ENCODE measurements at regions not wholly inside any gene's neighbourhood (a gene's known extent, or its start where the extent isn't known, plus 50 kb on each side); places are given as distances from the start of the nearest gene placed in this dataset.

DNA sequence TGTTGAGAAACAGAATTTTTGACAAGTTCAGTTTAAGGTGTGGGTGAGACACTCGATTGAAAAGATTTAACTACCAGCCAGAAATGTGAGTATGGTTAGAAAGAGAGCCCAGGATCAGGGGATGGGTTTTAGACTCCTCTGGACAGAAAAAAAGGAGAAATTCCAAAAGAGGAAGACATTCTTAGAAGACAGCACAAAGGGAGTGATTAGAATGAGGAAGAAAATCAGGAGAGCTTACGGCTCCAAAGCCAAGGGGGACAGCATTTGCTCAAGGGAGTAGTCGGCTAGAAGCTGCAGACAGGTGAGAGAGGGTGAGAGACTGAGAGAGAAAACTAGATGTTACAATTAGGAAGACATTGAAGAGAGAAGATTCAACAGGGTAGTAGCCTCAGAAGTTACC is 166.1 kb downstream of the ADAMTS15 start:
- DNase-seq (ENCODE audit: low spot score): no peak

DNA sequence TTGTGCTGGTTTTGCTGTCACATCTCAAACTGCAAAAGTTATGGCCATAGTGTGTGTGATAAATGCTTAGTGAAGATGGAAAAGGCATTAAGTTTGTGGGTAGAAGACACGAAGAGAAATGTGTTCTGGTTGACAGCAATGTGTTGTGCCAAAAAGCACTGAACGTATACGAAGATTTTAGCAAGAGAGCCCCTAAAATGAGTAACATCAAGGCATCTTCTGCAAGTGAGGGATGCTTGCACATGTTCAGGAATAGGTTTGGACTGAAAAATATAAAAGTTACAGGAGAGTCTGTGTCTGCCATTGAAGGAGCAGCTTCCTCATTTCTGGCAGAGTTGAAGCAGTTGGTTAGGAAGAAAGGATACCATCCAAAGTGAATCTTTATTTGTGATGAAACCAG is 167.1 kb downstream of the ADAMTS15 start:
- DNase-seq (ENCODE audit: low spot score): no peak

DNA sequence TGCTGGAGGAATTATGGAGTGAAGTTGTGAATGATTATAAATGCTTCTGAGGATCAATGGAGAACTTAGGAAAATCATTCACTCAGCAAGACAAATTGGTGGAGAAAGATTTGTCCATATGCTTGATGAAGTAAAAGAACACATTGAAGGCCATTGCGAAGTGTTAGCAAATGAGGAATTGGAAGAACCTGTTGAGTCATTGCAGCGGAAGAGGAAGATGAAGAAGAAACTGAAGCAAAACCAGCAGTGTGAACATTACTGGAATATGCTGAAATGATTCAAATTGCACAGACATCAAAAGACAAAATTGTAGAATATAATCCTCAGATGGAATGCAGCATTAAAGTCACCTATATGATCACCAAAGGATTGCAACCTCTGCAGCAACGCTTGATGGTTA is 168.1 kb downstream of the ADAMTS15 start:
- no peak for DNase-seq (ENCODE audit: low spot score)

DNA sequence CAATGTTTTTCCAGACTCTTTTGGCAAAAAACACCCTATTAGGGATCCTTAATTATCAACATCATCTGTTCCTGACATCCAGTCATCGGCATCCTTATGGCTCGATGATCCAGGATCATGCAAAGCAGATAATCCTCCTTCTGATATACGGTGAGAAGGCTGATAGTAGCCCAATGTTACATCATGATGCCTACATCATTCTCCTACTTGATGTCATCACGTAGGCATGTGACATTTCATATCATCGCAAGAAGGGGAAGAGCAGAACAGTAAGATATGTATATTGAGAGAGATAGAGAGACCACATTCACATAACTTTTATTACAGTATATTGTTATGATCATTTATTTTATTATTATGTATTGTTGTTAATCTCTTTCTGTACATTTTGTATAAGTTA is 168.6 kb downstream of the ADAMTS15 start:
- DNase-seq (ENCODE audit: low spot score): no peak

DNA sequence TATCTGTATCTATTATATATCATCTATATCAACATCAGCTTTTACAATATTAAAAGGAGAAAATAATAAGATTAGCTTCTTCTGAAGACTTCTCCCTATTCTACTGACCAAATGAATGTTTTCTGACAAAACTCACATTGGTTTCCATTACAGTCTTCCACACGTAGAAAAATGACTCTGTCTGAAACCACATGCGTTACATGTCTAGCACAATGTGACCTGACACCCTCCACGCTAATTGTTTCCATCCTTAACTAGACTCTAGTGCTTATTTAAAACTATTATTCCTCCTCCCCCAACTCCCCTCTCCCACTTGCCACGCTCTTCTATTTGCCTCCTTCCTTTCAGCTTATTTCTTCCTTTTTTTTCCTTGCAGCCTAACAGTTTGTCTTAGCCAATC is 172.1 kb downstream of the ADAMTS15 start:
- no peak for DNase-seq (ENCODE audit: low spot score)

DNA sequence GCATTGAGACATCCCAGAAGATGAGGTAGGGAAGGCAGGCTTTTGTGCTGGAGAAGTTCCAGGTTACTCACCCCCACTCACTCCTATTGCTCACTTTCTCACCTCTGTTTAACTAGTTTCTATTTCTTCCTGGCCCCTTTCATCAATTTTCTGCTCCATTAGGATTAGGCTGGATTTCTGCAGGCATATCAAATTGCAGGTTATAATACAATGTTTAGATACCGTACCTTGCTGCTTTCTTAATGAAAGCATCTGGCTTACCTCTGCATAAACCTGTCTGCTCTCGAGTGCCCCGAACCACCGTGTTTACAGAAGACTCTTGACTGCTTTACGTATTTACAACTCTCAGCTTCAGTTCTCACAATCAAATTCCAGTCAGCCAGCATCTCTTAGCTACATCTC is 173.7 kb downstream of the ADAMTS15 start:
- DNase-seq (ENCODE audit: low spot score): no peak

DNA sequence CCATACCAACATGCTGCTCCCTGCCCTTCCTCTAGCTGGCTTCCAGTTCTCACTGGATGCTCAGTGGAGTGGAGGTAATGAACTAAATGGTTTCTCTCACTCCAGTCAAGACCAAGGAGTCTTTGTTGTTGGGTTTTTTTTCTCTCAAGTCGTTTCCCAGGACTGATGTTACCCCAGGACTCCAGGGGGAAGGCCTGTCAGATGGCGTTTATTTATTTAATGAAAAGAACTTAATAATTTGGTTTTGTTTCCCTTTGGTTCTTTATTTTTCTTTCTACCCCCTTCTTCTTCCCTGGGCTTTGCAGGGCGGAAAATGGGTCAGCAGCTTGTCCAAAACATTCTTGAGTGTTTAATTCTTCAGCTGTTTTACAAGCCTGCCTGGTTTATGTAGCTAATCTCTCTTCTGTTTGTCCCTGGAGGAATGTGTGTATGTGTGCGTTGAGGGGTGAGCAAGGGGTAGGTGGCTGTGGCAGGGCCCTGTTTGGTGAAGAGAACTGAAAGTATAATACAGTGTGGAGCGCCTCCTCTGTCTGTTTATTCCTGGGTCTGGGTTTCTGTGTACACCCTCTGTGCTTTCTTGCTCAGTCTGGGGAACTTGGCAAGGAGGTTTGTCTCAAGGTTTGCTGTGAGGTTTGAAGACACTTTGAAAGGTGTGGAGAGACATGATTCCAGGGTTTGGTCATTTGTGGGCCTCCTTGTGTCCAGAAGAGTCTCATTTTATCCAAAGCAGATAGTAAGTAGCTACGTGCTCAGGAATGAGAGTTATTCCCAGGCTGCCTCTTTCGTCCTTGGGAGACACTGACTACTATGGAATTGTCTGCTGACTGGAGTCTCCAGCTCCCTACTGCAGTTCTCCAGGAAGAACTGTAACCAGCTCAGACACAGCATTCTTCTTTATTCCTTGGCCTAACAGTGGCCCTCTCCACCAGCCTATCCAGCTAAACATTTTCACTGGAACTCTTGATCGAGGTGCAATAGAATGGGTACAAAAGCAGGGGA is 175.5 kb downstream of the ADAMTS15 start:
- no peak for DNase-seq (ENCODE audit: low spot score)

DNA sequence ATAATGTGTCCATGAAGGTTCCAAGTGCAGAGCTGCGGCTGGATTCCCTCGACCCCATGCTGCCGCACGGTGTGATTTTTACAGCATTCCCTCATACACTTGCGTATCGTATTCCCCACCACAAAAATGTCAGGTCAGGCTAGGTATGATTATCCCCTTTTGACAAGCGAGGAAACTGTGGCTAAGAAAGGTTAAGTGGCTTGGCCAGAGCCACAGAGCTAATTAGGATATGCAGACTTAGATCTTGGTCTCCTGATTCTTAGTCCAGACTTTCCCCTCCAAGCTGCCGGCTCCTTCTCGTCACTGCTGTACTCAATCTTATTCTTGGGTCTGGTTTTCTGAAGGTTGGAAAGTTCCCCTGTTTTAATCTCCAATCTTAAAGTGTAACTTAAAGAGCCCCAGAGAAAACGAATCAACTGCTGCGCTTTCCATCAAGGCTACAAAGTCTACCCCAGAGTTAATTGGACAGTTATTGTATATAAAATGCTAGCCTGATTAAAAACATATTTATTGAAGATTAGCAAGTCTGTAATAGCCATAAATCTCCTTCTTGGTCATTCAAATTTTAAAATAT is 176.6 kb downstream of the ADAMTS15 start:
- no peak for DNase-seq (ENCODE audit: low spot score)

DNA sequence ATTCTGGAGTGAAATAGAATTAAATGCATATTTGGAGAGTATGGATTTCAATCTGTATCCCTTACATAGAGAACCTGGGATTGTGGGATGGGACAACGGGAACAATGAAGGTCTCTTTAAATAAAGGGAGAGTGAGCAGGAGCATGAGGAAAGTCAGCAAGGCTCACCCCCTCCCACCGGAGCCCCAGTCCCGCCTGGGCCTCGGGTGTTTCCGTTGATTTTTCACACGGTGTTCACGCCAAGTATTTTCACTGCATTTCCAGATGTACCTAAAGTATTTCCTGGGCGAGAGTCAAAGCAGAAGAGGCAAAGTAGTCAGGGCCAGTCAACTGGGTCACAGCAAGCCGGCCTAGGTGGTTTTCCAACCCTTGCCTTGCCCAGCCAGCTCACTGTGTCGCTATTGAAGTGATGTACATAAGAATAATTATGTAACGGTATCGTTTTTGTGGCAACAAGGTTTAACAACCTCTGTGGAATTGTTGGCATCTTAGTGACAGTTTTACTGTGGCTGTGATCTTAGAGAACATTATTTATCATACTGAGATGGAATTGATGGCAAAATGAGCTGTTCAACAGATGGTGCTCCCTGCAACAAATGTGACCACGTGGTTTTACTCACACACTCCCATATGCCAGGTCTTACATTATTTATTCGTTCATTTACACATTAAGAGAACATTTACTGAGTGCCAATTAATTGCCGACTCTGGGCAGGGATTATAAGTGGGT is 177.3 kb downstream of the ADAMTS15 start:
- DNase-seq (ENCODE audit: low spot score): no peak

DNA sequence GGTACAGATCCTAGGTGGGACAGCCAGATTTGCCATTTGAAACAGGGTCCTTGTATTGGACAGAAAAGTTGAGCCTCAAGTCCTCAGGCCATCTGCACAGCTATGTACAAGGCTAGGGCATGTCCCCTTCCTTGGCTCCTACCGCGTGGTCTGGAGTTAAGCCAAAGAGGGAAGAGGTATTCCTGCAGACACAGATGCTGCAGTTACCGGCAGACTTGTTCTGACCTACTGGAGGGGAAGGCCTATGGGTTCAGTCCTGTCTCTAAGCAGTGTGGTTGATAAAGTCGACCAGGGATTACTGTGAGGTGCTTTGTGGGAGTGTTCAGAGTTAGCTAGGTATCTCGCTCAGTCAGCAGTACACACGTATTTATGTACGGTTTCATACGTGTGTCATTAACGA is 180.6 kb downstream of the ADAMTS15 start:
- DNase-seq (ENCODE audit: low spot score): no peak

DNA sequence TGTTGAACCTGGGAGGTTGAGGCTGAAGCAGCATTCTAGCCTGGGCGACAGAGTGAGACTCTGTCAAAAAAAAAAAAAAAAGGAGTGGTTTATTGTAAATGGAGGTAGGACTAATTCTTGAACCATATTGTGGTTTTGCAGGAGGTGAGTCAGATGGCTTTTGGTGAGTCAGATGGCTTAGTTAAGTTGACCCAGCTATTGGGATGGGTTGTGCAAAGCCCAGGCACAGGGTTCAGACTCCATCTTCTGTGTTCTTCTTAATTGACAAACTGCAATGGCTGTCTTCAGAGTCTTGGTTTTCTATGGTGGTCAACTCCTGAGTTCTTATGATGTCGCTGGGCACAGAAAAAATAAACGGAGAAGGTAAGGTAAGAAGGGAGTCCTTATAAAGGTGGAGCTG is 182.7 kb downstream of the ADAMTS15 start:
- no peak for DNase-seq (ENCODE audit: low spot score)

DNA sequence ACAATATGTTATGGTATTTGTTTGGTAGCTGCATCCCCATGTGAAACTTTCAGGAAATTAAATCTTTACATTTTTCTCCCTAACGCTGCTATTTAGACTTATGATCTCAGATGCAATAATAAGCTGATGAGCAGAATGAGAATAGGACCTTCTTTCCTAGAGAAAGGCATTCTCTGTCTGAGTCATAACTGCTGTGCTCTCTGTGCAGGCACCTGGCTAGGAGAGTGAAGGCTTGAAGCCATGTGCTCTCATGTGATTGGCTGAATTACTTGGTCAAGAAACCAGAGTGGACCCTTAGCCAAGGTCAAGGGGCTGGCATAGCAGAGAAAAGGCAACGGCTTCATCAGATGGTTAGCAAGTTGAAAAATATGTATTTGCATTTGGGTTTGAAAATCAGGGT is 185.0 kb downstream of the ADAMTS15 start:
- DNase-seq (ENCODE audit: low spot score): no peak

DNA sequence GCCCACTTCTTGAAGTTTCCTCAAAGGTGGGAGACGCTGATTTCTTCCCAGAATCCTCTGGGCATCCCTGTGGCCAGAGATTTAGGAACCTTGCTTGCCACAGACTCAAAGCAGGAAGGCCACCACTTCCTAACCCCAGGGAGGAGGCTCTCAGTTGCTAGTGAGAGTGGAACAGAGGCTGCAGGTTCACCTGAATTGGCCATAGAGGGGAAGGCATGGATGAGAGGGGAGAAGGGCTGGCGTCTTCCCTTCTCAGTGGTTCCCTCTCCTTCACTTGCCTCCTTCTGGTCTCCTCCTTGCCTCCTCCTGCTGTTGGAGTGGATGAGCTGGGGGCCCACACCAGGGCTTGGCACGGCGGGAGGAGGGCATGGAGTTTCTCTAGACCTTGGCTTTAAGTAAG is 185.7 kb downstream of the ADAMTS15 start:
- DNase-seq (ENCODE audit: low spot score): no peak

DNA sequence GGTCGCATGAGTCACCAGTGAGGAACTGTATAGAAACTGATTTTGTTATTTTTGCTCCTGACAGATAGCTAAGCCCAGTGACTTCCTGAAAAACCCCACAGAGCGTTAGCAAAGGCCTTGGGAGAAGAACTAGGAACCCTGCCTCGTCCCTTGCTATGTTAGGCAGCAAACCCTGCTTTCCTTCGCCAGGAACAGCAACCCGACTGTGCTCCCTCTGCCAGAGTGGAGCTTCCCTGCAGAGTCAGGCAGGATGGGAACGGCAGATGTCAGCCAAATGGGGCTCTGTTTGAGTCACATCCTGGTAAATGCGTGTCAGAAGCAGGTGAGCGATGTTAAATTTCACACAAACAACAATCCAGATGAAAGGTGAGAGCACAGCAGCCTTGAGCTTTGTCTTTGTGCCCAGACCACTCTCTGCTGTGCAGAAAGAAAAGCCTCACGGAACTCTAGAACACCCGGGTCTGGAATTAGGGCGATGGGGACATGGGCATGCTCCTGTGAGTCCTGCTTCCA is 186.6 kb downstream of the ADAMTS15 start:
- DNase-seq (ENCODE audit: low spot score): peak; percentile 1

DNA sequence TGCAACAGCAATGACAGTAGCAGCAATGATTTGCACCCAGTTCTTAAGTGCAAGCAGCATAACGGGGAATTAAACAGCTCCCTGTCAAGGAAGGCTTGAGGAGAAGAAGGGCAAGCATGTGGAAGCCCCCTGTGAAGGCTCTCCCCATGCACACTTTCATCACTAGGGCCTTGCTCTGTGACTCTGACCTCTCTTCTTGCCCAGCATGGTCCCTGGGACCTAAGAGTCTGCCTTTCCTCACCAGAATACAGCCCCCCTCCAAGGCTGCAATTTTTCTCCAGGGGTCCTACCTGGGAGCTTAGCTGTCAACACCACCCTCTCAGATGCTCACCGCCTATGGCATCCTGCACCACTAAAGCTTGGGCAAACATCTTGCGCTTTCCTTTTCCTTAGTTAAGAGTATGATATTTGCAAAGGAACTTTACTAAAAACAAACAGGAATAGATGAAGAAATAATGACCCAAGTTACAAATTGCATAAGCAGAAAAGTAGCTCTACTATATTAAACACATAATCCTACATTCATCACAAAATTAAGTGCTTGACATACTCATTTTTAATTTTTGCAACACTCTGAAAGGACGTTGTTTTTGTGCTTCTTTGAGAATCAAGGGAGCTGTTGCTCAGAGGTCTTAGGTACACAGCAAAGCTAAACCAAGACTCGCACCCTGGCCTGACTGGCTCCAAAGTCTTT is 187.6 kb downstream of the ADAMTS15 start:
- DNase-seq (ENCODE audit: low spot score): no peak

DNA sequence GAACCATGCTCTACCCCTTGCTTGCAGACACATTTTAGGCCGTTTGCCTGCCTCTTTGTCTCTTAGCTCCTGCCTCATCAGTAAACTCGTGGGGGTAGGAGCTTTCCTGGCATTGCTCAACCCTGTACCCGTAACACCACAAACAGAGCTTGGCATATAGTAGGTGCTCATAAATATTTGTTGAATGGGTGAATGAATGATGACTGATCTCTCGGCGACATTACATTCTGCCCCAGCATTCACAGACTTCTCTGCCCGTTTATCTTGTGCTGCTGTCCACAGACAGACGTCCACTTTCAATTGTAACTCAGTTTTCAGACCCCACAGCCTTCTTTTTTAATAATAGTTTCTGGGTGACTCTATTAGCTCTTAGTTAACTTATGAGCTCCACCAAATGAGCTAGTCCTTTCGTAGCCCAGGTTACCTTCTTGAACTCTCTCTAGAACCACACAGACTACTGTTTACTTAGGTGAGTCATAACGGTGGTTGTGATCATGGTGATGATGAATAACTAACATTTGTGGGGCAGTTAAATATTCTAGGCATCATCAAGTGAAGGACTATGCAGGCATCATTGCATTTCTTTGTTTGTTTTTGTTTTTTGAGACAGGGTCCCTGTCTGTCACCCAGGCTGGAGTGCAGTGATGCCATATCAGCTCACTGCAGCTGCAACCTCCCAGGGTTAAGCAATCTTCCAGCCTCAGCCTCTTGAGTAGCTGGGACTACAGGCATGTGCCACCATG is 188.4 kb downstream of the ADAMTS15 start:
- no peak for DNase-seq (ENCODE audit: low spot score)

DNA sequence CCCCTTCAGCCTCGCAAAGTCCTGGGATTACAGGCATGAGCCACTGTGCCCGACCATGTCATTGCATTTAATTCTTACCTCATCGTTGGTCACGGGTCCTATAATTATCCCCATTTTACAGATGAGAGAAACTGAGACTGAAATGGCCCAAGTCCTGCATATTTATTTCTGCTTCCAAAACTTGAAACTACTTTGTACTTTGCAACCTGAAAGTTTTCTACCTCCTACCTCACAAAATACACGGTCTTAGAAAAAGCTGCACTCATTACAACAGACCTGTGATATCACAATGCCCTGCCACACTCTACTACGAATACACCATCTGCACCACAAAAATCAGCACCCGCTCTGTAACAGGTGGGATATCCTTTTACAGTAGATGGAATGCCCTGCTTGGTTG is 189.1 kb downstream of the ADAMTS15 start:
- no peak for DNase-seq (ENCODE audit: low spot score)

DNA sequence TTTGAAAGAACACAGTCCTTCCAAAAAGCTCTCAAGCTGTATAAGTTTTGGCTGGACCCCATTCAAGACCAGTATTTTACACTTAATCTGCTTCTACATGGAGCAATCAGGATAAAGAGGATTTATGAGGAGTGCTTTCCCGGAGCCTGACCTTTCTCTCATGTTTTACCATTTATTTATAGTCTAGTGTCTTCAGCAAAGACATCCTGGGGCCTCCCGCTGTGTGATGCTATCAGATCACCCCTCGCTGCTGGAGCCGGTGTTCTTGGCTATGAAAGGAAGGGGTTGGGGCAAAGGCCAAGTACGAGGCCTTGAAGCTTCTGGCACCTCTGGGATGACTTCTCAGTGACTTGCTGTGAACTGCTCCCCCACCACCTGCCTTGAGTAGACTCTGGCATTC is 189.6 kb downstream of the ADAMTS15 start:
- no peak for DNase-seq (ENCODE audit: low spot score)

DNA sequence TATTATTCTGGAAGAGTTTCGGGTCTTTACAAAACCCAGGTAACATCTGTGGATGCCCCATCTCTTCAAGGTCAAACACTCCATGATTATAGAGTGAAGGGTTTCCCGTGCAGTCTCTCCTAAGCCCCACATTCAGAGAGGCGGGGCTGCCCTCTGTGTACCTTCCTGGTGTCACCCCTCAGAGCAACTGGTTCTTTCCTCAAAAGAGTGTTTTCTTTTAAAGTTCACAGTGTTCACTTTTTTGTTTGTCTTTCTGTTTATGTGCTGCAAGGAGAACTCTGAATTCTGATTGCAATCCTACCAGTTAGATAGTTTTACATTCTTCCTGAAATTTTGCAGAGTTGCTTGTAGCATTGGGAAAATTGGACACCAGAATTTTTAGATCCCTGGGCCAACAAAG is 190.2 kb downstream of the ADAMTS15 start:
- no peak for DNase-seq (ENCODE audit: low spot score)

DNA sequence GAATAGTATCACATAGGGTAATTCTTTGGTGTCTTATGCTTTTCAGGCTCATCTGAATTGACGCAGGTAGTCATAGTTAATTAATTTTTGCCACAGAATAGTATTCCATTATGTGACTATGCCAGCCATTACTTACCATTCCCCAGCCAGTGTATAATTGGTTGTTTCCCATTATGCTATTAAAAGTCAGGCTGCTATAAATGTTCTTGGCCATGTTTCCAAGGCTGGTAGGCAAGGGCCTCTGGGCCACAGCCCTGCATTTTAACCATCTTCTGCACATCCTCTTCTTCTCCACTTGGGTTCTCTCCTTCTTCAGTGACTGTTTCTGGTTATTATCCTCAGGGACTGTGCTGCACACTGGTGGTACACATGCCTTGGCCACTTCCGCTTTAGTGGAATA is 190.9 kb downstream of the ADAMTS15 start:
- no peak for DNase-seq (ENCODE audit: low spot score)

DNA sequence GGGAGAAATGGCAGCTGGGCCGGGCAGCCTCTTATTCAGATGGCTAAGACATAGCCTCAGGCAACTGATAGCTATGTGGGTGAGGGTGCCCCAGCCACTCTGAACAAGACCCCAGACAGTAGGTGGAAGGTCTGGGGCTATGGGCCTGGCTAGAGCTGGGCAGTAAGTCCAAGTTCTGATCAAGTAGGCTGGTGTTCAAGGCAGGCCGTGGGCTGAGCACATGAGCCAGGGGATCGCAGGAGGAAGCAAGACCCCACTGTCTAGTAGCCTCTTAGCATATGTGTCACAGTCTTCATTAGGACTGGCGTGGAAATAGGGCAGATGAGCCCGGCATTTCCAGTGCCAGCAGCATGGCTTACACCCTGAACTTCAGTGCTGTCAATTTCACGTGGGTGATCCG is 192.1 kb downstream of the ADAMTS15 start:
- no peak for DNase-seq (ENCODE audit: low spot score)
